Sigmoid colon (tissue), 3 donors: ENCODE measurements at regions not wholly inside any gene's neighbourhood (a gene's known extent, or its start where the extent isn't known, plus 50 kb on each side); places are given as distances from the start of the nearest gene placed in this dataset.

Source experiments
- POLR2A ChIP-seq, 2 donors: fragments of 450-650 bp; IDR thresholded peaks; one replicate each; pipeline ENCODE4 v1.6.1; 2016; ENCODE audit warnings: antibody characterized with exemption in 2 of 2, mild to moderate bottlenecking in 2 of 2, moderate library complexity in 2 of 2
- TF ChIP-seq, protein P1 (sequence below), 4 experiments: fragments of 450-650 bp in 3 of 4; fragments of 200-600 bp in 1 of 4; IDR thresholded peaks; one replicate each; pipeline ENCODE4 v1.5.1; 2016 to 2019; ENCODE audit warnings: antibody characterized with exemption in 4 of 4, mild to moderate bottlenecking in 3 of 4, moderate library complexity in 2 of 4

DNA sequence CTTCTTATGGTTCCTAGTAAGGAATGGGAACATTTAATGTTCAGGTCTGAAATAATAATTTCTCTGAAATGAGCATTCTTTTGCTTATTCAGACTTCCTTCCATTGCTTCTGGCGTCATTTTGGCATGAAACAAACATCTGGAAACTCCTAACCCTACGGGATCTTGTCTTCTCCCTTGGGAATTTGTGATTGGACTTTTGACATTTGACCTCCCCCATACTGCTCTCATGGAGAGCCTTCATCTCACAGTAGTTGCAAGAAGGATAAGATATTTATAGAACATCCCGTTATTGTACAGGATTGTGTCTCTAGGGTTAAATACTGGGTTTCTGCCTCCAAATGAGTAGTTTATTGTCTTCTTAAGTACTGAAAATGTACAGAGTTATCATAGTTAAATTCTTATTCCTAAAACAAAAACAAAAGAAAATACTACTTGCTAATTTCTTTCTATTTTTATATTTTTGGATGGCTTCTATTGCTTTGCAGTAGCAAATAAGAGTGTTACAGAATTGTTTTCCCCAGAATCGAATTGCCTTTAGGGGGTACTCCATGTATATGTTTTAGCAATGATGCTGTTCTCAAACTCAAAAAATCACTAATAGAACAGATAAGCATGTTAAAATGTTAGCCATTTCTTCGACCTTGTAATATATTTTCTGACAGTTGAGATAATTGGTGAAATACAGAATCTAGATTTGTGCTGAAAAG lies 366.8 kb downstream of the DLEU7 start:
- TF ChIP-seq, protein P1, sequence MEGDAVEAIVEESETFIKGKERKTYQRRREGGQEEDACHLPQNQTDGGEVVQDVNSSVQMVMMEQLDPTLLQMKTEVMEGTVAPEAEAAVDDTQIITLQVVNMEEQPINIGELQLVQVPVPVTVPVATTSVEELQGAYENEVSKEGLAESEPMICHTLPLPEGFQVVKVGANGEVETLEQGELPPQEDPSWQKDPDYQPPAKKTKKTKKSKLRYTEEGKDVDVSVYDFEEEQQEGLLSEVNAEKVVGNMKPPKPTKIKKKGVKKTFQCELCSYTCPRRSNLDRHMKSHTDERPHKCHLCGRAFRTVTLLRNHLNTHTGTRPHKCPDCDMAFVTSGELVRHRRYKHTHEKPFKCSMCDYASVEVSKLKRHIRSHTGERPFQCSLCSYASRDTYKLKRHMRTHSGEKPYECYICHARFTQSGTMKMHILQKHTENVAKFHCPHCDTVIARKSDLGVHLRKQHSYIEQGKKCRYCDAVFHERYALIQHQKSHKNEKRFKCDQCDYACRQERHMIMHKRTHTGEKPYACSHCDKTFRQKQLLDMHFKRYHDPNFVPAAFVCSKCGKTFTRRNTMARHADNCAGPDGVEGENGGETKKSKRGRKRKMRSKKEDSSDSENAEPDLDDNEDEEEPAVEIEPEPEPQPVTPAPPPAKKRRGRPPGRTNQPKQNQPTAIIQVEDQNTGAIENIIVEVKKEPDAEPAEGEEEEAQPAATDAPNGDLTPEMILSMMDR (IDR thresholded peaks at IDR 0.05), result no peak
- no peak for TF ChIP-seq POLR2A (IDR thresholded peaks at IDR 0.05)
